ENCODE measurements at regions not wholly inside any gene's neighbourhood (a gene's known extent, or its start where the extent isn't known, plus 50 kb on each side); places are given as distances from the start of the nearest gene placed in this dataset.

GRCh38 chr7:46928719-46929118 lies 653.2 kb downstream of the TNS3 start:
- TF ChIP-seq CTCF (conservative IDR thresholded peaks at IDR 0.05; ENCODE audit: low read length): no peak
- no peak for TF ChIP-seq EZH2phosphoT487 (IDR thresholded peaks at IDR 0.05; ENCODE audit: borderline replicate concordance)
